ENCODE measurements at regions not wholly inside any gene's neighbourhood (a gene's known extent, or its start where the extent isn't known, plus 50 kb on each side); places are given as distances from the start of the nearest gene placed in this dataset.

DNA sequence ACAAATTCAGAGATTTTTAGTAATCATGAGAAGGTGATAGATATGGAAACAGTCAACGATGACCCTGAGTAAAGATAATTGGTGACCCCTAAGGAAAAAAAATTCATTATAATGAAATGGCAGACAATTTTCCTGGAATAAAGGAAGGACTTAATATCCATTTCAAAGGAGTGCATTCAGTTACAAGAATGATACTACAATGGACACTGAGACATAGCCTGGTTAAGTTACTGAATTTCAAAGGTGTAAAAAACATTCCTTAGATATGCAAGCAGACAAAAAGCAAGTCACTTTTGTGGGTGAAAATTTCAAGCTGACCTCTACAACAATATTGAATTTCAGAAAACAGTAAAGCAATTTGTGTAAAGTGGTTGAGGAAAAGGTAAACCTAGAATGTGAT, 1012.5 kb upstream of the SEMA6A start:
- TF ChIP-seq CTCF (IDR thresholded peaks at IDR 0.05) (no peak), EP300 (IDR thresholded peaks at IDR 0.05) (no peak), POLR2A (IDR thresholded peaks at IDR 0.05) (no peak), POLR2AphosphoS5 (IDR thresholded peaks at IDR 0.05) (no peak)
